Vagina (tissue), 2 donors: ENCODE measurements at regions not wholly inside any gene's neighbourhood (a gene's known extent, or its start where the extent isn't known, plus 50 kb on each side); places are given as distances from the start of the nearest gene placed in this dataset.

Experiments
- DNase-seq, 2 donors: peaks; one replicate each; pipeline ENCODE4 v3.0.0-alpha.2; 2017; ENCODE audit errors: extremely low spot score in 2 of 2
- H3K27ac ChIP-seq: fragments of 200-600 bp; sonication (generic); one replicate; pipeline ENCODE4 v1.5.1; 2019
- H3K27me3 ChIP-seq: fragments of 200-600 bp; sonication (generic); one replicate; pipeline ENCODE4 v1.5.1; 2019
- H3K36me3 ChIP-seq, 2 donors: fragments of 200-600 bp; sonication (generic); one replicate each; pipeline ENCODE4 v1.5.1; 2017 to 2019
- H3K4me1 ChIP-seq: fragments of 200-600 bp; sonication (generic); one replicate; pipeline ENCODE4 v1.5.1; 2019
- H3K4me3 ChIP-seq, 2 donors: fragments of 200-600 bp; sonication (generic); 1 replicate in 1 of 2; 2 replicates in 1 of 2; pipeline ENCODE4 v1.5.1; 2016 to 2019
- H3K9me3 ChIP-seq: fragments of 200-600 bp; sonication (generic); one replicate; pipeline ENCODE4 v1.5.1; 2019
- CTCF ChIP-seq, 3 experiments: fragments of 450-650 bp in 2 of 3; fragments of 200-600 bp in 1 of 3; sonication (generic) in 1 of 3; IDR thresholded peaks; one replicate each; pipeline ENCODE4 v1.5.1; 2017 to 2019; ENCODE audit warnings: antibody characterized with exemption in 3 of 3, mild to moderate bottlenecking in 2 of 3, moderate library complexity in 2 of 3
- POLR2A ChIP-seq, 2 donors: fragments of 450-650 bp; IDR thresholded peaks; one replicate each; pipeline ENCODE4 v1.6.1; 2017; ENCODE audit warnings: antibody characterized with exemption in 2 of 2, mild to moderate bottlenecking in 2 of 2, moderate library complexity in 2 of 2
- POLR2AphosphoS5 ChIP-seq, 2 donors: sonication (generic); formaldehyde crosslinking; IDR thresholded peaks; one replicate each; pipeline ENCODE4 v1.9.0; 2017; ENCODE audit warnings: antibody characterized with exemption in 2 of 2, mild to moderate bottlenecking in 2 of 2, low read depth in 1 of 2; ENCODE audit not compliant: insufficient read depth in 1 of 2
- intact Hi-C: fragments of 100-400 bp; cut with DNase I; formaldehyde crosslinking; loops from one replicate; pipeline ENCODE4 v1.15.1; 2023

- Histone ChIP-seq H3K36me3 (no peaks in the 10 kb centered on the region), H3K4me1 (peaks cover 6% of the 10 kb centered on the region), H3K9me3 (no peaks in the 10 kb centered on the region), H3K27me3 (no peaks in the 10 kb centered on the region), H3K4me3 (no peak overlapping the region), H3K27ac (peak overlapping the region; percentile 20)
- peak; percentile 49 to 94 for DNase-seq
- TF ChIP-seq POLR2AphosphoS5 (IDR thresholded peaks at IDR 0.05; ENCODE audit: insufficient read depth in 1 of 2, low read depth in 1 of 2) (peak; percentile 19 to 37), POLR2A (IDR thresholded peaks at IDR 0.05) (no peak), CTCF (IDR thresholded peaks at IDR 0.05) (peak in 1 of 3 experiments; percentile 7)
- intact Hi-C loops: no loop called here
Measured at GRCh38 chr2:45128580-45128997, 119.3 kb upstream of the SIX2 start.

- no peak for TF ChIP-seq POLR2AphosphoS5 (IDR thresholded peaks at IDR 0.05; ENCODE audit: insufficient read depth in 1 of 2, low read depth in 1 of 2)
- TF ChIP-seq POLR2A (IDR thresholded peaks at IDR 0.05): no peak
- no peak for TF ChIP-seq CTCF (IDR thresholded peaks at IDR 0.05)
- H3K27me3 ChIP-seq: no peaks in the 10 kb centered on the region
- intact Hi-C loops: no loop called here
Measured at GRCh38 chr2:45127891-45128290, 118.6 kb upstream of the SIX2 start.

GRCh38 chr2:45127321-45127720, 118.1 kb upstream of the SIX2 start:
- Histone ChIP-seq H3K27ac (no peak overlapping the region), H3K27me3 (no peaks in the 10 kb centered on the region), H3K9me3 (no peaks in the 10 kb centered on the region), H3K4me1 (peaks cover 6% of the 10 kb centered on the region), H3K36me3 (no peaks in the 10 kb centered on the region), H3K4me3 (no peak overlapping the region)
- peak in 1 of 2 donors; percentile 31 for DNase-seq
- TF ChIP-seq POLR2A (IDR thresholded peaks at IDR 0.05) (no peak), POLR2AphosphoS5 (IDR thresholded peaks at IDR 0.05; ENCODE audit: insufficient read depth in 1 of 2, low read depth in 1 of 2) (no peak), CTCF (IDR thresholded peaks at IDR 0.05) (no peak)
- intact Hi-C loops: no loop called here

More at GRCh38 chr2:45127891-45128290, 118.6 kb upstream of the SIX2 start:
- H3K36me3 ChIP-seq: no peaks in the 10 kb centered on the region
- peak overlapping the region; percentile 20 for H3K27ac ChIP-seq
- H3K4me1 ChIP-seq: peaks cover 6% of the 10 kb centered on the region
- peak in 1 of 2 donors; percentile 72 for DNase-seq
- H3K4me3 ChIP-seq: no peak overlapping the region
- H3K9me3 ChIP-seq: no peaks in the 10 kb centered on the region

- TF ChIP-seq POLR2A (IDR thresholded peaks at IDR 0.05): no peak
- Histone ChIP-seq H3K27me3 (no peaks in the 10 kb centered on the region), H3K27ac (no peak overlapping the region), H3K36me3 (no peaks in the 10 kb centered on the region), H3K4me1 (peaks cover 6% of the 10 kb centered on the region), H3K9me3 (no peaks in the 10 kb centered on the region), H3K4me3 (no peak overlapping the region)
- DNase-seq: peak in 1 of 2 donors; percentile 70
- intact Hi-C loops: no loop called here
Measured at GRCh38 chr2:45125232-45125631, 116.0 kb upstream of the SIX2 start.

GRCh38 chr2:45124456-45124855, 115.2 kb upstream of the SIX2 start:
- Histone ChIP-seq H3K27me3 (no peaks in the 10 kb centered on the region), H3K4me1 (peaks cover 5% of the 10 kb centered on the region), H3K36me3 (no peaks in the 10 kb centered on the region), H3K9me3 (no peaks in the 10 kb centered on the region), H3K4me3 (no peak overlapping the region), H3K27ac (no peak overlapping the region)
- intact Hi-C loops: no loop called here
- DNase-seq: no peak
- no peak for TF ChIP-seq POLR2AphosphoS5 (IDR thresholded peaks at IDR 0.05; ENCODE audit: insufficient read depth in 1 of 2, low read depth in 1 of 2)
- no peak for TF ChIP-seq CTCF (IDR thresholded peaks at IDR 0.05)
- no peak for TF ChIP-seq POLR2A (IDR thresholded peaks at IDR 0.05)
